ENCODE measurements at regions not wholly inside any gene's neighbourhood (a gene's known extent, or its start where the extent isn't known, plus 50 kb on each side); places are given as distances from the start of the nearest gene placed in this dataset.

- no peak for TF ChIP-seq CTCF (conservative IDR thresholded peaks at IDR 0.05)
- no peak for TF ChIP-seq EZH2 (IDR thresholded peaks at IDR 0.05; ENCODE audit: low read depth)
These were observed 206.2 kb upstream of the SKOR2 start for GRCh38 chr18:47457614-47458013.
